ENCODE measurements at regions not wholly inside any gene's neighbourhood (a gene's known extent, or its start where the extent isn't known, plus 50 kb on each side); places are given as distances from the start of the nearest gene placed in this dataset.

- H3K4me3 ChIP-seq (ENCODE audit: low read length), result no peak overlapping the region
- no peak for DNase-seq (ENCODE audit: low read depth)
- TF ChIP-seq CTCF (conservative IDR thresholded peaks at IDR 0.05; ENCODE audit: low read depth, low read length), result no peak
Observed at GRCh38 chr3:73326396-73326795, 264.9 kb downstream of the EBLN2 start.

GRCh38 chr3:73327052-73327451, 265.6 kb downstream of the EBLN2 start:
- no peak for TF ChIP-seq CTCF (conservative IDR thresholded peaks at IDR 0.05; ENCODE audit: low read depth, low read length)
- DNase-seq (ENCODE audit: low read depth), result no peak
- H3K4me3 ChIP-seq (ENCODE audit: low read length), result no peak overlapping the region

All from retinal pigment epithelial cell (primary cell).